Ishikawa (cell line): ENCODE measurements at regions not wholly inside any gene's neighbourhood (a gene's known extent, or its start where the extent isn't known, plus 50 kb on each side); places are given as distances from the start of the nearest gene placed in this dataset.

Source experiments
- CEBPB ChIP-seq: IDR thresholded peaks from 2 replicates; pipeline ENCODE4 v1.6.1; 2012
- CREB1 ChIP-seq: IDR thresholded peaks from 2 replicates; pipeline ENCODE4 v1.6.1; 2012; ENCODE audit warnings: low read depth
- EGR1 ChIP-seq: IDR thresholded peaks from 2 replicates; pipeline ENCODE4 v1.6.1; 2012
- EP300 ChIP-seq: IDR thresholded peaks from 2 replicates; pipeline ENCODE4 v1.6.1; 2012; ENCODE audit warnings: borderline replicate concordance
- FOXM1 ChIP-seq: IDR thresholded peaks from 2 replicates; pipeline ENCODE4 v1.6.1; 2012; ENCODE audit warnings: low read depth, borderline replicate concordance
- MAX ChIP-seq: IDR thresholded peaks from 2 replicates; pipeline ENCODE4 v1.6.1; 2012
- NFIC ChIP-seq: IDR thresholded peaks from 2 replicates; pipeline ENCODE4 v1.6.1; 2012
- RAD21 ChIP-seq: IDR thresholded peaks from 2 replicates; pipeline ENCODE4 v1.6.1; 2012; ENCODE audit warnings: low read depth
- TAF1 ChIP-seq: IDR thresholded peaks from 2 replicates; pipeline ENCODE4 v1.6.1; 2012; ENCODE audit warnings: low read depth, mild to moderate bottlenecking
- TCF12 ChIP-seq: IDR thresholded peaks from 2 replicates; pipeline ENCODE4 v1.6.1; 2012; ENCODE audit warnings: low read depth
- TEAD4 ChIP-seq: IDR thresholded peaks from 2 replicates; pipeline ENCODE4 v1.6.1; 2012
- USF1 ChIP-seq: IDR thresholded peaks from 2 replicates; pipeline ENCODE4 v1.6.1; 2012
- YY1 ChIP-seq: IDR thresholded peaks from 2 replicates; pipeline ENCODE4 v1.6.1; 2012; ENCODE audit warnings: low read depth
- ZBTB7A ChIP-seq: IDR thresholded peaks from 2 replicates; pipeline ENCODE4 v1.6.1; 2012; ENCODE audit warnings: low read depth
- TF ChIP-seq, protein P1 (sequence below): IDR thresholded peaks from 2 replicates; pipeline ENCODE4 v1.6.1; 2012; ENCODE audit warnings: low read depth, mild to moderate bottlenecking

DNA sequence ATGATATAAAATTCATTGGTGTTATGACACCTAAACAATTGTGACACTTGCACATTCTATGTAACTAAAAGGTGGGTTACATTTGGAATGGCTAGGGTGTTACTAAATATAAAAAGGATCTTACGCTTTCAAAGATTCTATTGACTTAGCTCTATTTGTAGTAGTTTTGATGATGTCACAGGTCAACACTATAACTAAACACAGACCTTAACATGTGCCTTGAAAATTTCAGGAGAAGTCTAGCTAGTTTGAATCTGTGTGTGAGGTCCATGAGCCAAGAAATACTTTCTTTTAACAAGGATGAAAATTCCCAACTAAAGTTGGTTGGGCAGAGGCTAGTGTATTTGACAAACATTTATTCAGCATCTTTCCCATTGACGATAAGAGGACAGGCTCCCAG lies 298.0 kb downstream of the GPAT3 start:
- no peak for TF ChIP-seq CREB1
- no peak for TF ChIP-seq CEBPB
- TF ChIP-seq TCF12: no peak
- no peak for TF ChIP-seq TAF1
- TF ChIP-seq TEAD4: no peak
- no peak for TF ChIP-seq RAD21
- TF ChIP-seq USF1: no peak
- TF ChIP-seq FOXM1: no peak
- no peak for TF ChIP-seq MAX
- no peak for TF ChIP-seq EGR1
- TF ChIP-seq, protein P1, sequence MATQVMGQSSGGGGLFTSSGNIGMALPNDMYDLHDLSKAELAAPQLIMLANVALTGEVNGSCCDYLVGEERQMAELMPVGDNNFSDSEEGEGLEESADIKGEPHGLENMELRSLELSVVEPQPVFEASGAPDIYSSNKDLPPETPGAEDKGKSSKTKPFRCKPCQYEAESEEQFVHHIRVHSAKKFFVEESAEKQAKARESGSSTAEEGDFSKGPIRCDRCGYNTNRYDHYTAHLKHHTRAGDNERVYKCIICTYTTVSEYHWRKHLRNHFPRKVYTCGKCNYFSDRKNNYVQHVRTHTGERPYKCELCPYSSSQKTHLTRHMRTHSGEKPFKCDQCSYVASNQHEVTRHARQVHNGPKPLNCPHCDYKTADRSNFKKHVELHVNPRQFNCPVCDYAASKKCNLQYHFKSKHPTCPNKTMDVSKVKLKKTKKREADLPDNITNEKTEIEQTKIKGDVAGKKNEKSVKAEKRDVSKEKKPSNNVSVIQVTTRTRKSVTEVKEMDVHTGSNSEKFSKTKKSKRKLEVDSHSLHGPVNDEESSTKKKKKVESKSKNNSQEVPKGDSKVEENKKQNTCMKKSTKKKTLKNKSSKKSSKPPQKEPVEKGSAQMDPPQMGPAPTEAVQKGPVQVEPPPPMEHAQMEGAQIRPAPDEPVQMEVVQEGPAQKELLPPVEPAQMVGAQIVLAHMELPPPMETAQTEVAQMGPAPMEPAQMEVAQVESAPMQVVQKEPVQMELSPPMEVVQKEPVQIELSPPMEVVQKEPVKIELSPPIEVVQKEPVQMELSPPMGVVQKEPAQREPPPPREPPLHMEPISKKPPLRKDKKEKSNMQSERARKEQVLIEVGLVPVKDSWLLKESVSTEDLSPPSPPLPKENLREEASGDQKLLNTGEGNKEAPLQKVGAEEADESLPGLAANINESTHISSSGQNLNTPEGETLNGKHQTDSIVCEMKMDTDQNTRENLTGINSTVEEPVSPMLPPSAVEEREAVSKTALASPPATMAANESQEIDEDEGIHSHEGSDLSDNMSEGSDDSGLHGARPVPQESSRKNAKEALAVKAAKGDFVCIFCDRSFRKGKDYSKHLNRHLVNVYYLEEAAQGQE: no peak
- no peak for TF ChIP-seq EP300
- no peak for TF ChIP-seq YY1
- TF ChIP-seq NFIC: no peak
- no peak for TF ChIP-seq ZBTB7A

GRCh38 chr4:83832110-83832825 lies 296.4 kb downstream of the GPAT3 start:
- TF ChIP-seq USF1 (no peak), TCF12 (no peak), MAX (no peak), EGR1 (no peak), CREB1 (no peak), TAF1 (no peak), EP300 (no peak), CEBPB (no peak), FOXM1 (no peak), ZBTB7A (no peak), NFIC (no peak), RAD21 (no peak), YY1 (no peak), TEAD4 (no peak)
- TF ChIP-seq, protein P1: no peak

- TF ChIP-seq FOXM1 (no peak), NFIC (no peak), YY1 (no peak), EGR1 (no peak), TAF1 (no peak), RAD21 (no peak), MAX (no peak), TEAD4 (no peak), ZBTB7A (no peak), CEBPB (no peak), EP300 (no peak), CREB1 (no peak), TCF12 (no peak), USF1 (no peak)
- TF ChIP-seq, protein P1: no peak
Measured at GRCh38 chr4:83831588-83831987, 295.7 kb downstream of the GPAT3 start.
